CD4-positive, alpha-beta T cell treated with Interleukin-6 for 4 hours (primary cell): ENCODE measurements at regions not wholly inside any gene's neighbourhood (a gene's known extent, or its start where the extent isn't known, plus 50 kb on each side); places are given as distances from the start of the nearest gene placed in this dataset.

Experiments
- DNase-seq: peaks from one replicate; pipeline ENCODE4 v3.0.0-alpha.2; 2020; ENCODE audit warnings: mixed read lengths

- no peak for DNase-seq
Observed at GRCh38 chr13:99125326-99125915, 75.2 kb upstream of the UBAC2 start.

GRCh38 chr13:99126821-99127220 is 73.8 kb upstream of the UBAC2 start:
- no peak for DNase-seq

- DNase-seq: no peak
Observed at GRCh38 chr13:99129050-99129449, 71.6 kb upstream of the UBAC2 start.

GRCh38 chr13:99129951-99130350 is 70.7 kb upstream of the UBAC2 start:
- DNase-seq: no peak

- no peak for DNase-seq
Observed at GRCh38 chr13:99131410-99131809, 69.2 kb upstream of the UBAC2 start.

GRCh38 chr13:99132295-99132835 is 68.3 kb upstream of the UBAC2 start:
- DNase-seq: no peak

GRCh38 chr13:99133230-99133629 is 67.4 kb upstream of the UBAC2 start:
- DNase-seq: no peak

- DNase-seq: no peak
Observed at GRCh38 chr13:99133848-99134247, 66.8 kb upstream of the UBAC2 start.

GRCh38 chr13:99135591-99135990 is 65.1 kb upstream of the UBAC2 start:
- DNase-seq: no peak

- DNase-seq: no peak
Observed at GRCh38 chr13:99136427-99136954, 64.2 kb upstream of the UBAC2 start.

- no peak for DNase-seq
Observed at GRCh38 chr13:99140831-99141230, 59.8 kb upstream of the UBAC2 start.

- no peak for DNase-seq
Observed at GRCh38 chr13:99143904-99144303, 56.8 kb upstream of the UBAC2 start.

- no peak for DNase-seq
Observed at GRCh38 chr13:99144306-99144705, 56.3 kb upstream of the UBAC2 start.

GRCh38 chr13:99145461-99145860 is 55.2 kb upstream of the UBAC2 start:
- no peak for DNase-seq

- DNase-seq: no peak
Observed at GRCh38 chr13:99150575-99151361, 49.9 kb upstream of the UBAC2 start.
